HL-60 (cell line): ENCODE measurements at regions not wholly inside any gene's neighbourhood (a gene's known extent, or its start where the extent isn't known, plus 50 kb on each side); places are given as distances from the start of the nearest gene placed in this dataset.

Source experiments
- DNase-seq, 2 experiments: peaks; one replicate each; pipeline ENCODE4 v3.0.0-alpha.2; 2010 to 2020; ENCODE audit warnings: low read depth in 1 of 2, low spot score in 1 of 2
- H3K27ac ChIP-seq: fragments of 250-450 bp; sonication (Bioruptor Pico); replicated peaks from 2 replicates; pipeline ENCODE4 v1.5.1; 2020; ENCODE audit warnings: mild to moderate bottlenecking, moderate library complexity
- H3K27me3 ChIP-seq: fragments of 250-450 bp; sonication (Bioruptor Pico); 2 replicates; pipeline ENCODE4 v1.5.1; 2021; ENCODE audit warnings: mild to moderate bottlenecking, moderate library complexity; ENCODE audit not compliant: insufficient read depth, poor library complexity, severe bottlenecking
- H3K4me3 ChIP-seq: replicated peaks from 2 replicates; pipeline ENCODE4 v1.5.1; 2011; ENCODE audit warnings: mild to moderate bottlenecking, control low read depth, low read length; ENCODE audit not compliant: insufficient read depth
- CTCF ChIP-seq: IDR thresholded peaks from one replicate; pipeline ENCODE4 v1.5.1; 2011; ENCODE audit warnings: low read length, control low read depth, inconsistent platforms; ENCODE audit not compliant: insufficient read depth
- GABPA ChIP-seq: IDR thresholded peaks from 2 replicates; pipeline ENCODE4 v1.6.1; 2012; ENCODE audit warnings: low read depth
- POLR2AphosphoS5 ChIP-seq: IDR thresholded peaks from 2 replicates; pipeline ENCODE4 v1.6.1; 2012; ENCODE audit warnings: low read depth
- REST ChIP-seq: IDR thresholded peaks from 2 replicates; pipeline ENCODE4 v1.6.1; 2012; ENCODE audit warnings: low read depth; ENCODE audit not compliant: insufficient replicate concordance
- SPI1 ChIP-seq: IDR thresholded peaks from 2 replicates; pipeline ENCODE4 v1.6.1; 2012; ENCODE audit warnings: low read depth, mild to moderate bottlenecking, borderline replicate concordance

- no peak for DNase-seq
- Histone ChIP-seq H3K27ac (no peak overlapping the region), H3K27me3 (no peaks in the 10 kb centered on the region), H3K4me3 (no peak overlapping the region)
- no peak for TF ChIP-seq POLR2AphosphoS5
- TF ChIP-seq SPI1: no peak
- no peak for TF ChIP-seq CTCF
- TF ChIP-seq GABPA: no peak
- no peak for TF ChIP-seq REST
These were observed 351.2 kb upstream of the EEF2KMT start for GRCh38 chr16:5448798-5449197.

- H3K27me3 ChIP-seq: no peaks in the 10 kb centered on the region
- H3K4me3 ChIP-seq: no peak overlapping the region
- TF ChIP-seq POLR2AphosphoS5: no peak
- TF ChIP-seq GABPA: no peak
- TF ChIP-seq CTCF: no peak
- TF ChIP-seq REST: no peak
- TF ChIP-seq SPI1: no peak
- DNase-seq: no peak
- no peak overlapping the region for H3K27ac ChIP-seq
These were observed 350.1 kb upstream of the EEF2KMT start for GRCh38 chr16:5447734-5448133.

- Histone ChIP-seq H3K27ac (no peak overlapping the region), H3K27me3 (no peaks in the 10 kb centered on the region), H3K4me3 (no peak overlapping the region)
- no peak for TF ChIP-seq CTCF
- no peak for TF ChIP-seq GABPA
- no peak for TF ChIP-seq REST
- TF ChIP-seq POLR2AphosphoS5: no peak
- TF ChIP-seq SPI1: no peak
- no peak for DNase-seq
These were observed 349.1 kb upstream of the EEF2KMT start for GRCh38 chr16:5446623-5447240.
